Ascending aorta (tissue), 2 donors: ENCODE measurements at regions not wholly inside any gene's neighbourhood (a gene's known extent, or its start where the extent isn't known, plus 50 kb on each side); places are given as distances from the start of the nearest gene placed in this dataset.
"Not testable (repeated sequence)": the region's sequence is repeated elsewhere in the genome, so short reads cannot be mapped to it uniquely, and the experiment has no call there.

Experiments
- DNase-seq, 2 donors: peaks; one replicate each; pipeline ENCODE4 v3.0.0-alpha.2; 2019; ENCODE audit warnings: low spot score in 2 of 2
- H3K27ac ChIP-seq, 2 donors: fragments of 200-600 bp; sonication (generic); one replicate each; pipeline ENCODE4 v1.5.1; 2016 to 2017; ENCODE audit warnings: mild to moderate bottlenecking in 1 of 2
- H3K27me3 ChIP-seq: fragments of 200-600 bp; sonication (generic); one replicate; pipeline ENCODE4 v1.5.1; 2017
- H3K36me3 ChIP-seq, 2 donors: fragments of 200-600 bp; sonication (generic); one replicate each; pipeline ENCODE4 v1.5.1; 2016
- H3K4me1 ChIP-seq, 2 donors: fragments of 200-600 bp; sonication (generic); one replicate each; pipeline ENCODE4 v1.5.1; 2016 to 2017; ENCODE audit warnings: mild to moderate bottlenecking in 1 of 2
- H3K4me3 ChIP-seq, 2 donors: fragments of 200-600 bp; sonication (generic); one replicate each; pipeline ENCODE4 v1.5.1; 2016 to 2017; ENCODE audit warnings: mild to moderate bottlenecking in 1 of 2
- H3K9me3 ChIP-seq, 2 donors: fragments of 200-600 bp; sonication (generic); one replicate each; pipeline ENCODE4 v1.5.1; 2016
- CTCF ChIP-seq, 3 experiments: fragments of 200-600 bp in 2 of 3; fragments of 450-650 bp in 1 of 3; sonication (generic) in 2 of 3; IDR thresholded peaks; one replicate each; pipeline ENCODE4 v1.5.1; 2016 to 2019; ENCODE audit warnings: antibody characterized with exemption in 3 of 3, mild to moderate bottlenecking in 1 of 3, moderate library complexity in 1 of 3
- intact Hi-C: fragments of 100-400 bp; cut with DNase I; formaldehyde crosslinking; loops from one replicate; pipeline ENCODE4 v1.15.1; 2023

- Histone ChIP-seq H3K9me3 (no peaks in the 10 kb centered on the region), H3K27me3 (no peaks in the 10 kb centered on the region), H3K4me3 (no peak overlapping the region), H3K27ac (no peak overlapping the region), H3K36me3 (no peaks in the 10 kb centered on the region), H3K4me1 (no peaks in the 10 kb centered on the region)
- TF ChIP-seq CTCF (IDR thresholded peaks at IDR 0.05), result no peak
- DNase-seq, result no peak
- intact Hi-C loops, result no loop called here
Observed at GRCh38 chr1:185432948-185433347, 115.9 kb upstream of the IVNS1ABP start.

GRCh38 chr1:185431612-185432011 is 114.6 kb upstream of the IVNS1ABP start:
- Histone ChIP-seq H3K9me3 (no peaks in the 10 kb centered on the region), H3K36me3 (no peaks in the 10 kb centered on the region), H3K4me3 (no peak overlapping the region), H3K27me3 (no peaks in the 10 kb centered on the region), H3K4me1 (peaks cover 0 to 3% of the 10 kb centered on the region in 2 donors), H3K27ac (no peak overlapping the region)
- intact Hi-C loops, result no loop called here
- DNase-seq, result no peak
- TF ChIP-seq CTCF (IDR thresholded peaks at IDR 0.05), result no peak

GRCh38 chr1:185429668-185430067 is 112.6 kb upstream of the IVNS1ABP start:
- H3K4me1 ChIP-seq, DNase-seq, intact Hi-C loops, H3K36me3 ChIP-seq, H3K27me3 ChIP-seq, H3K9me3 ChIP-seq, H3K4me3 ChIP-seq, H3K27ac ChIP-seq: not testable (repeated sequence)

GRCh38 chr1:185427776-185428175 is 110.7 kb upstream of the IVNS1ABP start:
- H3K4me1 ChIP-seq, result peaks cover 0 to 3% of the 10 kb centered on the region in 2 donors
- no peak for TF ChIP-seq CTCF (IDR thresholded peaks at IDR 0.05)
- H3K36me3 ChIP-seq, result no peaks in the 10 kb centered on the region
- DNase-seq, result no peak
- H3K27me3 ChIP-seq, result no peaks in the 10 kb centered on the region
- H3K4me3 ChIP-seq, result no peak overlapping the region
- intact Hi-C loops, result no loop called here
- H3K9me3 ChIP-seq, result no peaks in the 10 kb centered on the region
- no peak overlapping the region for H3K27ac ChIP-seq

- no peaks in the 10 kb centered on the region for H3K36me3 ChIP-seq
- no peaks in the 10 kb centered on the region for H3K27me3 ChIP-seq
- intact Hi-C loops, result no loop called here
- peaks cover 0 to 3% of the 10 kb centered on the region in 2 donors for H3K4me1 ChIP-seq
- no peaks in the 10 kb centered on the region for H3K9me3 ChIP-seq
- no peak overlapping the region for H3K4me3 ChIP-seq
- H3K27ac ChIP-seq, result no peak overlapping the region
- no peak for TF ChIP-seq CTCF (IDR thresholded peaks at IDR 0.05)
- no peak for DNase-seq
Observed at GRCh38 chr1:185427264-185427663, 110.2 kb upstream of the IVNS1ABP start.

GRCh38 chr1:185426848-185427247 is 109.8 kb upstream of the IVNS1ABP start:
- no peak for TF ChIP-seq CTCF (IDR thresholded peaks at IDR 0.05)
- Histone ChIP-seq H3K27me3 (no peaks in the 10 kb centered on the region), H3K4me3 (no peak overlapping the region), H3K9me3 (no peaks in the 10 kb centered on the region), H3K4me1 (peaks cover 0 to 3% of the 10 kb centered on the region in 2 donors), H3K27ac (no peak overlapping the region), H3K36me3 (no peaks in the 10 kb centered on the region)
- intact Hi-C loops, result no loop called here
- no peak for DNase-seq
